GM12864 (cell line): ENCODE measurements at regions not wholly inside any gene's neighbourhood (a gene's known extent, or its start where the extent isn't known, plus 50 kb on each side); places are given as distances from the start of the nearest gene placed in this dataset.

Source experiments
- DNase-seq: peaks from one replicate; pipeline ENCODE4 v3.0.0-alpha.2; 2011; ENCODE audit warnings: low read depth
- H3K4me3 ChIP-seq: 2 replicates; pipeline ENCODE4 v1.5.1; 2011; ENCODE audit warnings: mild to moderate bottlenecking, low read depth, low read length, control low read depth
- TF ChIP-seq, protein P1 (sequence below): IDR thresholded peaks from 2 replicates; pipeline ENCODE4 v1.5.1; 2011; ENCODE audit warnings: low read depth, mild to moderate bottlenecking, moderate library complexity, low read length, control low read depth, inconsistent platforms; ENCODE audit errors: missing control alignments

DNA sequence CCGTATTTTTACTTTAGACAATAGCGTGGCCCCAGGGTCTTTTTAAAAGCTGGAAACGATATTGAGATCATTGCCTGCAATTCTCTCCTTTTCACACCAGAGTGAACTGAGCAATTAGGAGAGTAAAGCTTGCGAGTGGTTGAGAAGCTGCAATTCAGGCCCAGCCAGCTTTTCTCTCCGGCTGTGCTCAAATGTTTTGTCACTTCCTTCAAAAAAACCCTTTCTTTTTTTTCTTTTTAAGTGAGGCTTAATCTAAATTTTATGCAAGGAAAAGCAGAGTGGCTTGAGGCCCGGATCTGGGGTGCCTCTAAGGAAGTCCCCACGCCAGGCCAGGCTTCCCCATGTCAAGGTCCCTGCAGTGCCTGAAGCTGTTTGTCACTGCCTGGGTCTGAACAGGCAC, 433.9 kb downstream of the GLRX3 start:
- DNase-seq = no peak
- TF ChIP-seq, protein P1, sequence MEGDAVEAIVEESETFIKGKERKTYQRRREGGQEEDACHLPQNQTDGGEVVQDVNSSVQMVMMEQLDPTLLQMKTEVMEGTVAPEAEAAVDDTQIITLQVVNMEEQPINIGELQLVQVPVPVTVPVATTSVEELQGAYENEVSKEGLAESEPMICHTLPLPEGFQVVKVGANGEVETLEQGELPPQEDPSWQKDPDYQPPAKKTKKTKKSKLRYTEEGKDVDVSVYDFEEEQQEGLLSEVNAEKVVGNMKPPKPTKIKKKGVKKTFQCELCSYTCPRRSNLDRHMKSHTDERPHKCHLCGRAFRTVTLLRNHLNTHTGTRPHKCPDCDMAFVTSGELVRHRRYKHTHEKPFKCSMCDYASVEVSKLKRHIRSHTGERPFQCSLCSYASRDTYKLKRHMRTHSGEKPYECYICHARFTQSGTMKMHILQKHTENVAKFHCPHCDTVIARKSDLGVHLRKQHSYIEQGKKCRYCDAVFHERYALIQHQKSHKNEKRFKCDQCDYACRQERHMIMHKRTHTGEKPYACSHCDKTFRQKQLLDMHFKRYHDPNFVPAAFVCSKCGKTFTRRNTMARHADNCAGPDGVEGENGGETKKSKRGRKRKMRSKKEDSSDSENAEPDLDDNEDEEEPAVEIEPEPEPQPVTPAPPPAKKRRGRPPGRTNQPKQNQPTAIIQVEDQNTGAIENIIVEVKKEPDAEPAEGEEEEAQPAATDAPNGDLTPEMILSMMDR = no peak
- H3K4me3 ChIP-seq = no peak overlapping the region

DNA sequence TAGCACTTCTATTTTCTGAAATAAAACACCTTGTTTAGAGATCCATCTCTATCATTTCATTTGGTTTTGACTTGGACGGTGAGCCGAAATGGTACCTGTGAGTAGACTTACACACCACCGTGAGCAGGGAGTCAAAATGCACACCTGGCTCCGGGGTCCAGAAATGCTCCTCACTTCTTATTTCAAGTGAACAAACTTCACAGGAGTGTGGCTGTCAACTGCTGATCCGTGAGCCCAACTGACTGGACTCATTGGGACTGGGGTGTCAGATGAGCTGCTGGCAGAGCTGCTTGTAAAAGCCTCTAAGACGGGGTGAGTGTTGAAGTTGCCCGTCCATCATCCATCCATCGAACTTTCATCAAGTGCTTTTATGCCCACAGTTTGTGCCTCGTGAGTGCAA, 435.5 kb downstream of the GLRX3 start:
- no peak overlapping the region for H3K4me3 ChIP-seq
- no peak for DNase-seq
- TF ChIP-seq, protein P1 = no peak

DNA sequence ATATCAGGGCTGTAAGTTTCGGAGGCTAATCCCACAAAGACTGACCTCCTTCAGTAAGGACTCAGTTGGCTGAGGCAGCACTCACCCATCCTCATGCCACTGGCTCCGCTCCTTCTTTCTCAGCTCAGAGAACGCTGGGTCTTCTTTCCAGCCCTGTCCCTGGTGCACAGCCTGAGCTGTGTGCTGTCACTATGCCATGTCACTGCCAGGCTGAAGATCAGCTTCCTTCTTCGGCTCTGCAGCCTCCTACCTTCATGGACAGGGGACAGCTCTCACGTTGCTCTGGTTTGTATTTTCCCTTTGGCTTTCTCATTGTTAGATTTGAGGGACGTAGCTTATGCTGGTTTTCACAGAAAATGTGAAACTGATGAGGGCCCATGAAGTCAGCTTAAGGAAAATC, 437.3 kb downstream of the GLRX3 start:
- H3K4me3 ChIP-seq = no peak overlapping the region
- TF ChIP-seq, protein P1 = no peak
- no peak for DNase-seq

DNA sequence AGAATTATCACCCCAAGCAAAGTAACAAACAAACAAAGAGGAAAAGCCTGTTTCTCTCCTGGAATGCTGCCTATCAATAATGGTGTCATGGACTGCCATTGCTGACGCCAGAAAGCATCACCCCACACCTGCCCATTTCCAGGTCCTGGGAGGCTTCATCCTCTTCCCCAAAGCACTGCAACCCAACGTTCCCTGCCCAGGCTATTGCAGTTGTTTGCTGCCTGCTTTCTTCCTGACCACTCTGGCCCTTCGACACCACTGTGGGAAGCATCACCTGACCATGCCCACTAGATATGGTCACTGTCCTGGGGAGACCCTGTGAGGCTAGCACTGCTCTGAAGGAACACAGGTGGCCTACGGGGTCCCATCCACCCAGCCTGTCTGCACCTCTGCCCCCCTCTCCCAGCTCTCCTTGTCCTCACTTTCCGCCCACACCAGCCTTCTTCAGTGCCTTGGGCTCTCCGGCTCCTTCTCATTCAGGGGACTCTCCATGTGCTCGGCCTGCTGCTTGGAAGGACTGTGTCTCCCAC, 439.6 kb downstream of the GLRX3 start:
- TF ChIP-seq, protein P1 = no peak
- no peak for DNase-seq
- no peak overlapping the region for H3K4me3 ChIP-seq

DNA sequence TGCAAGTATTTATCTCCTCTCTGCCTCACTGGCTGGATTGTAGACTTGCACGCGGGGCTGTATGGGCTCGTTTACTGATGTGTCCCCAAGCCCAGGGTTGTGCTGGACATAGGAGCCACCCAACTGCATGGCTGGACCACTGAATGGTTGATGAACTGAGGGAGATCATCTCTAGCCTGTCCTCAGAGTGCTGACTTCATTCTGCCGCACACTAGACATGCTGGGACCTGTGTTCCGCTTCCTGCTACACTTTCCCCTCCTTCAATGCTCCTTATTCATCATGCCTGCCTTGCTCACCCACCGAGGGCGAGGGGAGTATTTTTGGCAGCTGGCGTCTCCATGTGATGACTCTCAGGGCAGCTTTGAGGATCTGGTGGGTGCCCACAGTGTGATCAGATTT, 440.2 kb downstream of the GLRX3 start:
- TF ChIP-seq, protein P1 = no peak
- no peak overlapping the region for H3K4me3 ChIP-seq
- no peak for DNase-seq

DNA sequence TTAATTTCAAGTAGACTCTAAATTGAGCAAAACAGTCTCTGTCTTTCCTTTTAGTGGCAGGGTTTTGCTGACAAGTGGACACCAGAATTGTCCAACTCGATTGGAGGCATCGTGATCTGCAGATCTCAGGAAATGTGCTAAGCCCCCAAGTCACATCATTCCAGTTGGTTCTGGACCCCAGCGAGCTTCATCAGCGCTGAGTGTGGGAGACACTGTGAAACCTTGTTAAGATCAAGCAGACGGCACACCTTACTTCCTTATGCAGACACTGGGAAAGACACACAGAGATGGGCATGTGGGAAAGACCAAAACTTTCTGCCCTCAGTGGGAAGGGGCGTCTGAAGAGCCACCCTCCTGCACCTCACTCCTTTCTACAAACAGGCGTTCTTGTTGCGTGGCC, 440.8 kb downstream of the GLRX3 start:
- TF ChIP-seq, protein P1 = no peak
- H3K4me3 ChIP-seq = no peak overlapping the region

DNA sequence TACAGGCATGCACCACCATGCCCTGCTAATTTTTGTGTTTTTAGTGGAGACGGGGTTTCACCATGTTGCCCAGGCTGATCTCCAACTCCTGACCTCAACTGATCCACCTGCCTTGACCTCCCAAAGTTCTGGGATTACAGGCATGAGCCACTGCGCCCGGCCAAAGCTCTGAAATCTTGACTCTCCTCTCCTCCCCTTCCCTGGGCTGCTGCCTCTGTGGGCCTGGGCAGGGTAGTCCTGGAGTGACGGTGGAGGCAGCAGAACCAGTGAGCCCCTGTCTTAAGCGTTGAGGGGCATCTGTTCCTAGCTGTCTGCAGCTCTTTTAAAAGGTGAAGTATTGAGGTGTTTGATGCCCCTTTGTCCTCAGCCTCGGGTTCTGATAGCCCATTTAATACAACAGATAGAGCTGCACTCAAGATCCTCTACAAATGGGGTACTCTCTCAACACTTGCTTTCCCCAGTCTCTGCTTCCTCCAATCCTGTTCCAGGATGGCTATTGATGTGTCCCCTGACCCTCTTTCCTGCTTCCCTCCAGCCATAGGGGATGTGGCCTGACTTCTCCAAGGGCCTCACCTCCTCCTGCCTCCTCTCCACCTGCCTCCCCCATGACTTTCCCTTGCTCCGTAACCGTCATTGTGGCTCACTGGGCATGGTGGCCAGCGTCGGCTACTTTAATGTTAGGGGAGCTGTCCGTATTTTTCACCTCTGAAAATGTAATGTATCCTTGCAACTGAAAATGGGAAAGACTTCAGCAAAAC, 442.5 kb downstream of the GLRX3 start:
- no peak for DNase-seq
- TF ChIP-seq, protein P1 = no peak
- no peak overlapping the region for H3K4me3 ChIP-seq

More for the DNA sequence above, 440.8 kb downstream of the GLRX3 start:
- DNase-seq = no peak
